Activated T-helper 2 cell treated with anti-CD3 and anti-CD28 coated beads, Interferon-gamma antibody, Interleukin-2, Interleukin-4, amounts not matched to agents 10 μg/mL and 5 μg/mL and 100 μg/mL, durations not matched to agents 14 hours and 24 hours and 36 hours (primary cell): ENCODE measurements at regions not wholly inside any gene's neighbourhood (a gene's known extent, or its start where the extent isn't known, plus 50 kb on each side); places are given as distances from the start of the nearest gene placed in this dataset.

ENCODE experiments used
- DNase-seq: peaks from one replicate; pipeline ENCODE4 v3.0.0; 2021; ENCODE audit warnings: low spot score
- H3K27ac Mint-ChIP-seq: one replicate; pipeline ENCODE4 v1.8.0; 2021; ENCODE audit warnings: mixed read lengths
- H3K27me3 Mint-ChIP-seq: one replicate; pipeline ENCODE4 v1.8.0; 2021; ENCODE audit warnings: low read depth, mixed read lengths
- H3K36me3 Mint-ChIP-seq: one replicate; pipeline ENCODE4 v1.8.0; 2021; ENCODE audit warnings: low read depth, mixed read lengths
- H3K4me1 Mint-ChIP-seq: one replicate; pipeline ENCODE4 v1.8.0; 2021; ENCODE audit warnings: low read depth, mixed read lengths
- H3K4me3 Mint-ChIP-seq: one replicate; pipeline ENCODE4 v1.8.0; 2021; ENCODE audit warnings: low read depth, mild to moderate bottlenecking, moderate library complexity, mixed read lengths
- H3K9me3 Mint-ChIP-seq: one replicate; pipeline ENCODE4 v1.8.0; 2021; ENCODE audit warnings: mixed read lengths
- intact Hi-C: fragments of 100-400 bp; cut with micrococcal nuclease; formaldehyde crosslinking; loops from one replicate; pipeline ENCODE4 v1.15.1; 2023

GRCh38 chr15:92273286-92273685 is 120.4 kb upstream of the ST8SIA2 start:
- Mint-ChIP-seq H3K4me3 (no peak overlapping the region), H3K4me1 (no peaks in the 10 kb centered on the region), H3K36me3 (no peaks in the 10 kb centered on the region), H3K27me3 (peaks cover 2% of the 10 kb centered on the region), H3K9me3 (no peaks in the 10 kb centered on the region), H3K27ac (no peak overlapping the region)
- DNase-seq = no peak
- intact Hi-C loops = loop anchor here (10.0 kb wide), 1 partner anchor 442 kb away; no protein-coding TSS in a partner anchor

- H3K27ac Mint-ChIP-seq = no peak overlapping the region
- no peaks in the 10 kb centered on the region for H3K4me1 Mint-ChIP-seq
- H3K36me3 Mint-ChIP-seq = no peaks in the 10 kb centered on the region
- H3K9me3 Mint-ChIP-seq = no peaks in the 10 kb centered on the region
- DNase-seq = no peak
- intact Hi-C loops = loop anchor here (10.0 kb wide), 1 partner anchor 441 kb away; no protein-coding TSS in a partner anchor
- peaks cover 2% of the 10 kb centered on the region for H3K27me3 Mint-ChIP-seq
- H3K4me3 Mint-ChIP-seq = no peak overlapping the region
Measured at GRCh38 chr15:92273723-92274122, 120.0 kb upstream of the ST8SIA2 start.

GRCh38 chr15:92277776-92278175 is 115.9 kb upstream of the ST8SIA2 start:
- Mint-ChIP-seq H3K9me3 (no peaks in the 10 kb centered on the region), H3K27me3 (peaks cover 4% of the 10 kb centered on the region), H3K4me3 (no peak overlapping the region), H3K36me3 (no peaks in the 10 kb centered on the region), H3K27ac (no peak overlapping the region), H3K4me1 (no peaks in the 10 kb centered on the region)
- intact Hi-C loops = loop anchor here (10.0 kb wide), 1 partner anchor 437 kb away; no protein-coding TSS in a partner anchor
- no peak for DNase-seq

- peaks cover 3% of the 10 kb centered on the region for H3K27me3 Mint-ChIP-seq
- H3K27ac Mint-ChIP-seq = no peak overlapping the region
- DNase-seq = no peak
- no peaks in the 10 kb centered on the region for H3K36me3 Mint-ChIP-seq
- no peak overlapping the region for H3K4me3 Mint-ChIP-seq
- intact Hi-C loops = no loop called here
- H3K9me3 Mint-ChIP-seq = no peaks in the 10 kb centered on the region
- peaks cover 2% of the 10 kb centered on the region for H3K4me1 Mint-ChIP-seq
Measured at GRCh38 chr15:92283813-92284212, 109.9 kb upstream of the ST8SIA2 start.

- H3K4me1 Mint-ChIP-seq = peaks cover 7% of the 10 kb centered on the region
- no peak overlapping the region for H3K27ac Mint-ChIP-seq
- H3K4me3 Mint-ChIP-seq = no peak overlapping the region
- DNase-seq = no peak
- H3K36me3 Mint-ChIP-seq = no peaks in the 10 kb centered on the region
- H3K9me3 Mint-ChIP-seq = no peaks in the 10 kb centered on the region
- intact Hi-C loops = no loop called here
- peaks cover 14% of the 10 kb centered on the region for H3K27me3 Mint-ChIP-seq
Measured at GRCh38 chr15:92288755-92289154, 104.9 kb upstream of the ST8SIA2 start.

GRCh38 chr15:92289733-92290132 is 103.9 kb upstream of the ST8SIA2 start:
- intact Hi-C loops = no loop called here
- DNase-seq = no peak
- H3K4me3 Mint-ChIP-seq = no peak overlapping the region
- H3K4me1 Mint-ChIP-seq = peaks cover 7% of the 10 kb centered on the region
- H3K36me3 Mint-ChIP-seq = no peaks in the 10 kb centered on the region
- H3K27me3 Mint-ChIP-seq = peaks cover 16% of the 10 kb centered on the region
- H3K27ac Mint-ChIP-seq = no peak overlapping the region
- H3K9me3 Mint-ChIP-seq = no peaks in the 10 kb centered on the region

GRCh38 chr15:92290359-92290992 is 103.2 kb upstream of the ST8SIA2 start:
- Mint-ChIP-seq H3K4me1 (peaks cover 7% of the 10 kb centered on the region), H3K36me3 (no peaks in the 10 kb centered on the region), H3K27me3 (peaks cover 16% of the 10 kb centered on the region), H3K4me3 (no peak overlapping the region), H3K9me3 (no peaks in the 10 kb centered on the region), H3K27ac (no peak overlapping the region)
- intact Hi-C loops = no loop called here
- no peak for DNase-seq

- no peak overlapping the region for H3K4me3 Mint-ChIP-seq
- H3K27me3 Mint-ChIP-seq = peaks cover 16% of the 10 kb centered on the region
- peaks cover 7% of the 10 kb centered on the region for H3K4me1 Mint-ChIP-seq
- intact Hi-C loops = no loop called here
- DNase-seq = no peak
- H3K9me3 Mint-ChIP-seq = no peaks in the 10 kb centered on the region
- H3K36me3 Mint-ChIP-seq = no peaks in the 10 kb centered on the region
- H3K27ac Mint-ChIP-seq = no peak overlapping the region
Measured at GRCh38 chr15:92291900-92292299, 101.8 kb upstream of the ST8SIA2 start.

- Mint-ChIP-seq H3K27ac (no peak overlapping the region), H3K4me3 (no peak overlapping the region), H3K9me3 (no peaks in the 10 kb centered on the region), H3K4me1 (no peaks in the 10 kb centered on the region), H3K36me3 (no peaks in the 10 kb centered on the region), H3K27me3 (peaks cover 16% of the 10 kb centered on the region)
- DNase-seq = no peak
- intact Hi-C loops = no loop called here
Measured at GRCh38 chr15:92294759-92295158, 98.9 kb upstream of the ST8SIA2 start.

GRCh38 chr15:92304223-92304975 is 89.3 kb upstream of the ST8SIA2 start:
- DNase-seq = no peak
- H3K36me3 Mint-ChIP-seq = no peaks in the 10 kb centered on the region
- no peaks in the 10 kb centered on the region for H3K9me3 Mint-ChIP-seq
- no peak overlapping the region for H3K27ac Mint-ChIP-seq
- peaks cover 15% of the 10 kb centered on the region for H3K27me3 Mint-ChIP-seq
- intact Hi-C loops = no loop called here
- H3K4me3 Mint-ChIP-seq = no peak overlapping the region
- no peaks in the 10 kb centered on the region for H3K4me1 Mint-ChIP-seq

GRCh38 chr15:92305343-92305742 is 88.3 kb upstream of the ST8SIA2 start:
- peaks cover 15% of the 10 kb centered on the region for H3K27me3 Mint-ChIP-seq
- no peaks in the 10 kb centered on the region for H3K4me1 Mint-ChIP-seq
- H3K4me3 Mint-ChIP-seq = no peak overlapping the region
- intact Hi-C loops = no loop called here
- H3K27ac Mint-ChIP-seq = no peak overlapping the region
- no peak for DNase-seq
- H3K36me3 Mint-ChIP-seq = no peaks in the 10 kb centered on the region
- H3K9me3 Mint-ChIP-seq = no peaks in the 10 kb centered on the region

- intact Hi-C loops = no loop called here
- H3K4me3 Mint-ChIP-seq = no peak overlapping the region
- H3K27me3 Mint-ChIP-seq = peaks cover 15% of the 10 kb centered on the region
- no peaks in the 10 kb centered on the region for H3K36me3 Mint-ChIP-seq
- no peak for DNase-seq
- no peak overlapping the region for H3K27ac Mint-ChIP-seq
- no peaks in the 10 kb centered on the region for H3K9me3 Mint-ChIP-seq
- H3K4me1 Mint-ChIP-seq = no peaks in the 10 kb centered on the region
Measured at GRCh38 chr15:92306663-92307062, 87.0 kb upstream of the ST8SIA2 start.

GRCh38 chr15:92315144-92315543 is 78.5 kb upstream of the ST8SIA2 start:
- Mint-ChIP-seq H3K9me3 (no peaks in the 10 kb centered on the region), H3K27ac (no peak overlapping the region), H3K27me3 (no peaks in the 10 kb centered on the region), H3K4me1 (no peaks in the 10 kb centered on the region), H3K36me3 (no peaks in the 10 kb centered on the region), H3K4me3 (no peak overlapping the region)
- DNase-seq = no peak
- intact Hi-C loops = no loop called here
